SW480 (cell line): ENCODE measurements at regions not wholly inside any gene's neighbourhood (a gene's known extent, or its start where the extent isn't known, plus 50 kb on each side); places are given as distances from the start of the nearest gene placed in this dataset.

ENCODE experiments used
- DNase-seq: peaks from one replicate; pipeline ENCODE4 v3.0.0-alpha.2; 2016; ENCODE audit warnings: low spot score

GRCh38 chr4:164410401-164410800 lies 343.5 kb upstream of the SMIM31 start:
- no peak for DNase-seq

DNA sequence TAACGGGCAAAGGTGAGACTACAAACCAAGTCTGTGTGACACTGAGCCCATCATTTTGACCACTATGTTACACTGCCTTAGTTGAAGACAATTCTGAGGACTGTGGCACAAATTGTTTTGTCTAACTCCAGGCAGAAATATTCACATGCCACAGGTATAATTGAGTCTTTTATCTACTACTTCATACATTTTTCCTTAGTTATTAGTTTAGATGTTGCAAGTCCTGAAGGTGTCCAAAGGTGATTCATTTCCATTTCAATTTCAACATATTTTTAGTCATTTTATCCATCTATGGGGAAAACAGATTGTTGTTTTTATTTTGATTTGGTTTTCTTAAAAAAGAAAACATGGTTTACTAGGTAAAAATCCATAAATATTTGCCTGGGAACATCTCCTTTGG lies 341.7 kb upstream of the SMIM31 start:
- DNase-seq = no peak

- no peak for DNase-seq
Measured at GRCh38 chr4:164413743-164414142, 340.2 kb upstream of the SMIM31 start.

DNA sequence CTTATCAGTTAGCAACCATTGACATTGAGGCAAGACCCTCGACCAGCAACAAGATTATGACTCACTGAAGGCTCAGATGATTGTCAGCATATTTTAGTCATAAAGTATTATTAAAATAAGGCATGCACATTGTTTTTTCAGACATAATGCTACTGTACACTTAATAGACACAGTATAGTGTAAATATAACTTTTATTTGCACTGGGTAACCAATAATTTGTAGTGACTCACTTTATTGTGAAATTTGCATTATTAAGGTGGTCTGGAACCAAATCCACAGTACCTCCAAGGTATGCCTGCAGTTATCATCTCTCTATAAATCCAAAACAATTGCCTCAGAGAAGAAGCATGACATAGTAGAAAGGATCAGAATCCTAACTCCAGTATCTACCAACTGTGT lies 330.1 kb upstream of the SMIM31 start:
- no peak for DNase-seq

DNA sequence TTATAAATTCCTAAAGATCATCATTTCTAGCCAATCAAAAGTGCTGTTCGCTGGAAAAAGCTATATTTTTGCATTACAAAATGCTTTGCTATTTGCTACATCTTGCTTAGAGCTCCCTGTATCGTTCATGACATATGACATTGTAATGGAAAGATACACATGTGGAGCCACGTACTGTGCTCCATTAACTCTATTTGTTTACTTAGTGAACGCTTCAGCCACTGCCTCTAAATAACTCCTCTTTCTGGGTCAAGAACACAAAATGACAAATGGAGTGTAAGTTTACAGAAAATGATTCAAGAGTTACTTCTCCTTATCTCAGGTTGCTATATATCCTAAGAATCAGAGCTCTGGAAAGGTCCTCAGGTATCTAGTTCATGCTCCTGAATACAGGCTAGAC lies 329.1 kb upstream of the SMIM31 start:
- DNase-seq = no peak

GRCh38 chr4:164428561-164428960 lies 325.4 kb upstream of the SMIM31 start:
- DNase-seq = no peak

DNA sequence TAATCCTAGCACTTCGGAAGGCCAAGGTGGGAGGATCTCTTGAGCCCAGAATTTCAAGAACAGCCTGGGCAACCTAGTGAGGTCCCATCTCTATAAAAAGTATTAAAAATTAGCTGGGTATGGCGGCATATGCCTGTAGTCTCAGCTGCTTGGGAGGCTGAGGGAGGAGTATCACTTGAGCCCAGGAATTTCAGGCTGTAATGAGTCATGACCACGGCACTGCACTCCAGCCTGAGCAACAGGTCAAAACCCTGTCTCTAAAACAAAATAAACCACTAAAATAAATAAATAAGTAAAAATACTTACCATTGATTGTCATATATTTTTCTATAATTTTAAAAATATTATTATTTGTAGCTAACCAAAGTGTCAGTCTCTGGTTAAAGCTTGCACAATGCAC lies 315.6 kb upstream of the SMIM31 start:
- no peak for DNase-seq

- DNase-seq = no peak
Measured at GRCh38 chr4:164439037-164439436, 314.9 kb upstream of the SMIM31 start.

GRCh38 chr4:164440199-164440598 lies 313.7 kb upstream of the SMIM31 start:
- DNase-seq = no peak

GRCh38 chr4:164441109-164441508 lies 312.8 kb upstream of the SMIM31 start:
- DNase-seq = no peak

GRCh38 chr4:164442180-164442579 lies 311.8 kb upstream of the SMIM31 start:
- DNase-seq = no peak

DNA sequence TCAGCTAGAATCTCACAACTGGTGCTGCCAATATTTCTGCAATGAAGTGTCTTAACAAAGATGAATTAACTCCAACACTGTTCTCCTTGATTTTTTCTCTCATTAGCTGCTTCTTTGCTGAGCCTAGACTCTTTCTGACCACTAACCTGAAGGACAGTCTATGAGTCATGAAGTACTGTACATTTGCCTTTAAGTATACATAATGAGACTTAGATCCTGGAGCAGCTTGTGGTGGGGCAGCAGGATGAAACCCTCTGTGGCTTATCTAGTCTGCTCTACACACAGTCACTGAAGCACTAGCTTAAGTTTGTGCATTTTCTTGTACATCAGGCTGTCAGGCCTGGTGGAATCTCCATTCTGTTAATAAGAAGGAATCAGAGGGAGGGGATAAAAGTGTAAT lies 307.4 kb upstream of the SMIM31 start:
- DNase-seq = no peak

DNA sequence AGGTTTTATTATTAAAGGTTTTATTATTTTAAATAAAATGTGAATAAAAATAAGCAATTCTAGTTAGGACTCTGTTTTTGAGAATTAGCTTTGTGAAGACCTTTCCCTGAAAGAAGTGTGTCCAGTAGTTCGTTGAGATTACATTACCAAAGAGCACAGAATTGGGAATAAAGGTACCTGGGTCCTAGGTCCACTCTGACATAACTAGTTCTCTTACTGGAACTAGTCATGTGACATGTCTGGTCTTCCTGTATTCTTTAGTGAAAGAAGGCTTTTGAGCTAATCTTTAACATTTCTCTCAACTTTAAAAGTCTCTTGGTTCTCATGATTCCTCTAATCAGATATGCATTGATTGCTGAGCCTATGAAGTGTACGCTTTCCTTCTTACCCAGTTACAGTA lies 292.0 kb upstream of the SMIM31 start:
- no peak for DNase-seq

GRCh38 chr4:164462471-164462870 lies 291.5 kb upstream of the SMIM31 start:
- no peak for DNase-seq

GRCh38 chr4:164464313-164464712 lies 289.6 kb upstream of the SMIM31 start:
- DNase-seq = no peak

DNA sequence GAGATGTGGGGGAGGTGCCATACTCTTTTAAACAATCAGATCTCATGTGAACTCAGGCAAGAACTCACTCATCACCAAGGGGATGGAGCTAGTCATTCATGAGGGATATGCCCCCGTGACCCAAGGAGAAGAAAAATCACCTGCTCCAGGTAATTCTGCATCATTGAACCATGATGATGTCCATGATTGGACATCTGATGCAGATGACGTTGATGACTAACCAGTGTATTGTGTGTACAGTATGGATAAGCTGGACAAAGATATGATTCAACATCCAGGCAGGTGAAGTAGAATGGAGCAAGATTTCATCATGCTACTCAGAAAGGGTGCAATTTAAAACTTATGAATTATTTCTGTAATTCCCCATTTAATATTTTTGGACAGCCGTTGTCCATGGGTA lies 286.4 kb upstream of the SMIM31 start:
- no peak for DNase-seq

GRCh38 chr4:164481306-164482091 lies 272.4 kb upstream of the SMIM31 start:
- no peak for DNase-seq

DNA sequence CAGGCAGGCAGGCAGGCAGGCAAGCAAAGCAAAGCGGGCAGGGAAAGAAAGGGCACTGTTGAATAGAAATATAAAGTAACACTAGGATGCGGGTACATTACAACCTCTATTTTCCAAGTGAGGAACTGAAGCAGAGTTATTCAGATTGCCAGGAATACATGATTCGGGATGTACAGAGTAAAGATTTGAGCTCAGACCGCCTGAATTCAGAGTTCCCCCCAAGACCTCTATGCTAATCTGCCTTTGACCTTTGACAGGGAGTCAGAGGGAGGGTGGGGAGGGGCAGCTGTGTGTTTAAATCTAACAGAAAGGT lies 271.9 kb upstream of the SMIM31 start:
- no peak for DNase-seq

DNA sequence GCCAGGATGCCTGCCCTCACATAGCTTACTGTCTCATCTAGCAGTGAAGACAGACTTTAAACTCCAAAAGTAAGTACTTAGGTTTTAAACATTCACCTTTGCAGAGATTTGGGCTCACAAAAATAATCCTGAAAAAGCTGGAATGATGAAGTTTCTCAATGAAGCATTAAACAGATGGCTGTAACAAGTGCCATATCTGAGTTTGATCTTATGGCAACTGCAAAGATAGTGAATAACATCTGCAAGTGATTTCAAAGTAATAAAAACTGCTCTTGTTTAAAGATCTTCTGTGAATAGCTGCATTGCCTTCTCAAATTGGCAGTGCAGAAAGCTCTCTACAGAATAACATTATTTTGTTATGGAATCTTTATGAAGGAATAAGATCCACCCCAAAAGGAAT lies 271.2 kb upstream of the SMIM31 start:
- no peak for DNase-seq

DNA sequence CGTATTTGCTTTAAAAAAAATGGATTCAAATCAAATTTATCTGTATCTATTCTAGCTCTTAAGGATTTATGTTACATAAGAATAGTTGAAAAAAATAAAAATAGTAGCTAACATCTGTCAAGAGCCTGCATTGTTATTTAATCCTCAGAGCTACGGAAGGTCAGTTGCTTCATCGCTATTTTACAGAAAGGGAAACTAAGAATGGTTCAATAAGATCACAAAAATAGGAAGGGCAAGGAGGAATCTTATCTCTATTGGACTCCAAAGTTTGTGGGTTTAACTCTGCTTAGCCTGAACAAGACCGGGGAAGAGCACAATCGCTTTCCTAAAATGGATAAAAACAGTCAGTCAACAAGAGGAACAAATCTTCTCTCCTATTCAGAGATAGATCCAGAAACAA lies 270.2 kb upstream of the SMIM31 start:
- DNase-seq = no peak

GRCh38 chr4:164484551-164484950 lies 269.4 kb upstream of the SMIM31 start:
- DNase-seq = no peak

DNA sequence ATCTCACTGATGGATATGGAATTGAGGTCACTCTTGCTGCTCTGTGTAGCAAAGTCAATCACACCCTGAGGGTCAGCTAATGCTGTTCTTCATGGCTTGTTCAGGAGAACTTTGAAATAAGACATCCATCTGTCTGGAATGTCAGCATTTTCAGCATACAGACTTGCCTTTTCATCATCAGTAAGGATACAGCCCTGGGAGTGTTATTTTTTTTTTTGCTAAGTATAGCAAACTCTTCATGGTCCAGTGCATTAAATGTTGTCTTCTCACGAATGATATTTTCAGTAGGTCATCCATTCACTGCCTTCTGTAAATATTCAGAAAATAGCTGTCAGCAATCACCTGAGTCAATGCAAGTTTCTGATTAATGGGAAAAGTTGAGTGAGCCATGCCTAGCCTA lies 268.8 kb upstream of the SMIM31 start:
- DNase-seq = no peak

GRCh38 chr4:164488114-164488513 lies 265.8 kb upstream of the SMIM31 start:
- no peak for DNase-seq

- no peak for DNase-seq
Measured at GRCh38 chr4:164501074-164501473, 252.9 kb upstream of the SMIM31 start.

DNA sequence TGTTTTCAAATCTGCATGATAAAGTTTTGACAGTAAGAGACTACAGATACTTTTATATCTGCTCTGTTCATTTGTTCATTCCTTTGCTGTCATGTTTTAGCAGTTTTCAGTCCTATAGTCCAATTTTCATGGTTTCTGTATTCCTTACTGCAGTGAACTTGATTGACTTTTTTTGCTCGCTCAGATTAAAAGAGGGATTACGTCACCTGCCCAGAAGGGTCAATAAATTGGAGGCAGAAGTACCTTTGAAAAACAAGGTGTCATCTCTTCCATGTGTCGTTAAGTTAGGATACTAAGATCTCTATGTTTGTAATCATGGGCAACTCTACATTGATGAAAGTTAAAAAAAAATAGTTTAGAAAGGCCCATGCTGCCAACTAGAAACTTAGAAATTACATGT lies 250.1 kb upstream of the SMIM31 start:
- DNase-seq = no peak
